HG02678 (cell line): ENCODE measurements at regions not wholly inside any gene's neighbourhood (a gene's known extent, or its start where the extent isn't known, plus 50 kb on each side); places are given as distances from the start of the nearest gene placed in this dataset.
"Not testable (repeated sequence)": the region's sequence is repeated elsewhere in the genome, so short reads cannot be mapped to it uniquely, and the experiment has no call there.

Experiments used
- ATAC-seq: cut with Tn5 transposase; IDR thresholded peaks from one replicate; pipeline ENCODE4 v1.9.1; 2021; ENCODE audit warnings: mild to moderate bottlenecking, moderate library complexity; ENCODE audit not compliant: unreplicated experiment

GRCh38 chr2:167697948-167698347 lies 549.4 kb downstream of the STK39 start:
- ATAC-seq: no peak

- ATAC-seq: no peak
These were observed 550.2 kb downstream of the STK39 start for GRCh38 chr2:167697194-167697593.

GRCh38 chr2:167692936-167693335 lies 554.5 kb downstream of the STK39 start:
- no peak for ATAC-seq

GRCh38 chr2:167692191-167692590 lies 555.2 kb downstream of the STK39 start:
- ATAC-seq: no peak

GRCh38 chr2:167689444-167689843 lies 558.0 kb downstream of the STK39 start:
- no peak for ATAC-seq

- no peak for ATAC-seq
These were observed 560.7 kb downstream of the STK39 start for GRCh38 chr2:167686691-167687090.

- no peak for ATAC-seq
These were observed 566.0 kb downstream of the STK39 start for GRCh38 chr2:167681234-167682015.

- ATAC-seq: no peak
These were observed 569.2 kb downstream of the STK39 start for GRCh38 chr2:167678158-167678557.

- no peak for ATAC-seq
These were observed 571.5 kb downstream of the STK39 start for GRCh38 chr2:167675906-167676305.

- ATAC-seq: no peak
These were observed 576.8 kb downstream of the STK39 start for GRCh38 chr2:167670588-167670987.

GRCh38 chr2:167653131-167653530 lies 594.3 kb downstream of the STK39 start:
- ATAC-seq: no peak

GRCh38 chr2:167652401-167652800 lies 595.0 kb downstream of the STK39 start:
- no peak for ATAC-seq

- no peak for ATAC-seq
These were observed 595.8 kb downstream of the STK39 start for GRCh38 chr2:167651406-167652151.

GRCh38 chr2:167646557-167646956 lies 600.8 kb downstream of the STK39 start:
- no peak for ATAC-seq

- ATAC-seq: no peak
These were observed 607.3 kb downstream of the STK39 start for GRCh38 chr2:167640096-167640495.

- no peak for ATAC-seq
These were observed 609.7 kb downstream of the STK39 start for GRCh38 chr2:167637741-167638140.

GRCh38 chr2:167632271-167632670 lies 615.1 kb downstream of the STK39 start:
- ATAC-seq: not testable (repeated sequence)

GRCh38 chr2:167626961-167627360 lies 620.4 kb downstream of the STK39 start:
- ATAC-seq: no peak

GRCh38 chr2:167626301-167626700 lies 621.1 kb downstream of the STK39 start:
- ATAC-seq: no peak

- no peak for ATAC-seq
These were observed 630.4 kb downstream of the STK39 start for GRCh38 chr2:167616997-167617396.

- ATAC-seq: no peak
These were observed 633.9 kb downstream of the STK39 start for GRCh38 chr2:167613471-167613870.

- no peak for ATAC-seq
These were observed 638.9 kb downstream of the STK39 start for GRCh38 chr2:167608487-167608886.
